ENCODE measurements at regions not wholly inside any gene's neighbourhood (a gene's known extent, or its start where the extent isn't known, plus 50 kb on each side); places are given as distances from the start of the nearest gene placed in this dataset.

- no peaks in the 10 kb centered on the region for H3K27me3 ChIP-seq (ENCODE audit: insufficient read depth, low read depth, severe bottlenecking)
- H3K27ac ChIP-seq = no peak overlapping the region
- TF ChIP-seq, protein P1, sequence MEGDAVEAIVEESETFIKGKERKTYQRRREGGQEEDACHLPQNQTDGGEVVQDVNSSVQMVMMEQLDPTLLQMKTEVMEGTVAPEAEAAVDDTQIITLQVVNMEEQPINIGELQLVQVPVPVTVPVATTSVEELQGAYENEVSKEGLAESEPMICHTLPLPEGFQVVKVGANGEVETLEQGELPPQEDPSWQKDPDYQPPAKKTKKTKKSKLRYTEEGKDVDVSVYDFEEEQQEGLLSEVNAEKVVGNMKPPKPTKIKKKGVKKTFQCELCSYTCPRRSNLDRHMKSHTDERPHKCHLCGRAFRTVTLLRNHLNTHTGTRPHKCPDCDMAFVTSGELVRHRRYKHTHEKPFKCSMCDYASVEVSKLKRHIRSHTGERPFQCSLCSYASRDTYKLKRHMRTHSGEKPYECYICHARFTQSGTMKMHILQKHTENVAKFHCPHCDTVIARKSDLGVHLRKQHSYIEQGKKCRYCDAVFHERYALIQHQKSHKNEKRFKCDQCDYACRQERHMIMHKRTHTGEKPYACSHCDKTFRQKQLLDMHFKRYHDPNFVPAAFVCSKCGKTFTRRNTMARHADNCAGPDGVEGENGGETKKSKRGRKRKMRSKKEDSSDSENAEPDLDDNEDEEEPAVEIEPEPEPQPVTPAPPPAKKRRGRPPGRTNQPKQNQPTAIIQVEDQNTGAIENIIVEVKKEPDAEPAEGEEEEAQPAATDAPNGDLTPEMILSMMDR (IDR thresholded peaks at IDR 0.05; ENCODE audit: low read depth, low read length) = no peak
- H3K4me3 ChIP-seq (ENCODE audit: low read depth, low read length) = no peak overlapping the region
- no peak for DNase-seq
- no peaks in the 10 kb centered on the region for H3K36me3 ChIP-seq
- H3K9me3 ChIP-seq (ENCODE audit: severe bottlenecking) = no peaks in the 10 kb centered on the region
These were observed 312.4 kb downstream of the UTRN start for GRCh38 chr6:144597511-144597910.

DNA sequence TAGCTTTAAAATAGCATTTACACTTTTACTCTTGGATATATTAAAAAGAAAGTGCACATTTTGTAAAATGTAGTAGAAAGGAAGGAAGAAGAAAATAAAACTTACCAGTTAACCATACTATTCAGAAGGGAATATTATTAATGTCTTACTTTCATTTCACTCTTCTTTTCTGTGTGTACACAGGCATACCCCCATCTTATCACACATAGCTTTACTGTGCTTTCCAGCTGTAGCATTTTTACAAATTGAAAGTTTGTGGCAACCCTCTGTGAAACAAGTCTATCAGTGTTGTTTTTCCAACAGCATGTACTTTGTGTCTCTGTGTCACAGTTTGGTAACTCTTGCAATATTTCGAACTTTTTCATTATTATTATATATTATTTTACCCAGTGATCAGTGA is 314.5 kb downstream of the UTRN start:
- H3K27me3 ChIP-seq (ENCODE audit: insufficient read depth, low read depth, severe bottlenecking) = no peaks in the 10 kb centered on the region
- H3K9me3 ChIP-seq (ENCODE audit: severe bottlenecking) = no peaks in the 10 kb centered on the region
- TF ChIP-seq, protein P1 (IDR thresholded peaks at IDR 0.05; ENCODE audit: low read depth, low read length) = no peak
- no peak overlapping the region for H3K4me3 ChIP-seq (ENCODE audit: low read depth, low read length)
- DNase-seq = no peak
- no peak overlapping the region for H3K27ac ChIP-seq
- H3K36me3 ChIP-seq = no peaks in the 10 kb centered on the region

DNA sequence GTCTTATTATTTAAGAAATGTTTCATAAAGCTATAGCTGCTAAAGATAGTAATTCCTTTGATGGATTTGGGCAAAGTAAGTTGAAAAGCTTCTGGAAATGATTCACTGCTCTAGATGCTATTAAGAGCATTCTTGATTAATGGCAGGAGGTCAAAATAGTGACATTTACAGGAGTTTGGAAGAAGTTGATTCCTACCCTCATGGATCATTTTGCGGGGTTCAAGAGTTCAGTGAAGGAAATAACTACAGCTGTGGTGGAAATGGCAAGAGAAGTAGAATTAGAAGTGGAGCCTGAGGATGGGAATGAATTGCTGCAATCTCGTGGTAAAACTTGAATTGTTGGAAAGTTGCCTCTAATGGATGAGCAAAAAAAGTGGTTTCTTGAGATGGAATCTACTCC is 316.1 kb downstream of the UTRN start:
- TF ChIP-seq, protein P1 (IDR thresholded peaks at IDR 0.05; ENCODE audit: low read depth, low read length) = no peak
- H3K27ac ChIP-seq = no peak overlapping the region
- no peaks in the 10 kb centered on the region for H3K27me3 ChIP-seq (ENCODE audit: insufficient read depth, low read depth, severe bottlenecking)
- H3K36me3 ChIP-seq = no peaks in the 10 kb centered on the region
- DNase-seq = no peak
- H3K9me3 ChIP-seq (ENCODE audit: severe bottlenecking) = no peaks in the 10 kb centered on the region
- H3K4me3 ChIP-seq (ENCODE audit: low read depth, low read length) = no peak overlapping the region

GRCh38 chr6:144602523-144603180 is 317.5 kb downstream of the UTRN start:
- no peaks in the 10 kb centered on the region for H3K9me3 ChIP-seq (ENCODE audit: severe bottlenecking)
- no peak for DNase-seq
- TF ChIP-seq, protein P1 (IDR thresholded peaks at IDR 0.05; ENCODE audit: low read depth, low read length) = no peak
- no peak overlapping the region for H3K4me3 ChIP-seq (ENCODE audit: low read depth, low read length)
- no peaks in the 10 kb centered on the region for H3K27me3 ChIP-seq (ENCODE audit: insufficient read depth, low read depth, severe bottlenecking)
- H3K36me3 ChIP-seq = no peaks in the 10 kb centered on the region
- H3K27ac ChIP-seq = no peak overlapping the region

DNA sequence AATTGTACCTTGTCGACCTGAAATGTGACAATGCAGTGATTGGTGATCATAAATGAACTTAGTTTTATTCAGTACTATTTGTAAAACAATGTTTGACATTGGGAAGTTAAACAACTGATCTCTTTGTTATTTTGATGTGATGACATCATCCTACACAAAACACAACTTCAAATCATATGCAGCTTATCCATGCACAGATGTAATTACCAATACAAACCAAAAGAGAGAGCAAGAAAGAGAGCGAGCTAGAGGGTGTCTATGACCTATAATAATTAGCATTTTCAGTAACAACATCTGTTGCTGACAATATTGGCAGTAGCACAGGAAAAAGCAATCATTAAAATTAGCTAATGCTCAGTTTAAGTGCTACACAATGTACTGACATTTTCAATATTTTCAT is 320.9 kb downstream of the UTRN start:
- TF ChIP-seq, protein P1 (IDR thresholded peaks at IDR 0.05; ENCODE audit: low read depth, low read length) = no peak
- DNase-seq = no peak
- Histone ChIP-seq H3K27ac (no peak overlapping the region), H3K27me3 (ENCODE audit: insufficient read depth, low read depth, severe bottlenecking) (no peaks in the 10 kb centered on the region), H3K36me3 (no peaks in the 10 kb centered on the region), H3K9me3 (ENCODE audit: severe bottlenecking) (no peaks in the 10 kb centered on the region), H3K4me3 (ENCODE audit: low read depth, low read length) (no peak overlapping the region)

Data from WERI-Rb-1 (cell line).